Amygdala (tissue), 56 donors: ENCODE measurements at regions not wholly inside any gene's neighbourhood (a gene's known extent, or its start where the extent isn't known, plus 50 kb on each side); places are given as distances from the start of the nearest gene placed in this dataset.

Experiments used
- DNase-seq, 56 donors: peaks; one replicate each; lab custom pipeline; 2025; lab: John Stamatoyannopoulos, UW

DNA sequence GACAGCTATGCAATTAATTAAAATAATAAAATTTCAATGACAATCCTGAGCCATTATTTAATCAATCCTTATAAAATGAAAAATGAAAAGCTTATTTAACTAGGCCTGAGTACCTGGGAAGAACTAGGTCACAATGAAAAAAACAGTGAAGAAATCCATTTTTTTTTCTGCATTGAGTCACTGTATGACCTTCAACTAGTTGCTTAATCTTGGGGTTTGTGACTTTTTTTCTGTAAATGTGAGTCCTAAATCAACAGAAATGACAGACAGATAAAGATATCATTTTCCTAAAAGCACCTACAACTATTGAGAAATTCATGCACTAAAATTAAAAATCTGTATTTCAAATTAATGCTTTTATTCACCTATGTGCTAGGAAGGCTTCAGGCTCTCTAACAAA, 96.8 kb downstream of the TMEM26 start:
- DNase-seq, result no peak

DNA sequence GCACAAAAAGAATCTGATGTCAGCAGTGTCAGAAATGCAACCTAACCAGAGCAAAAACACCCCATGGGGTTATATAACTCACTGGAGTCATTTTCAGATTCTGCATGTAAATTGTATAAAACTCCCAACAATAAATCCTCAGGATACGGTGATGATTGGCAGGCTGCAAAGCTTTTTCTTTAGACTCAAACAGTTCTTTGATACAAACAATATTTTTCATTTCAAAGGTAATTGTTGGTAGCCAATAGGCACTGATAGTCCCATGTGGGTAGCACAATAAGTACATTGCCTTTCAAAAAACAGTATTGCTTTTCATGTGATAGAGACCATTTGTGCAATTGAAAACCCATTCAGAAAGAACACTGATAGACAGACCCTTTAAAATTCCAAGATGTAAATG, 98.0 kb downstream of the TMEM26 start:
- DNase-seq, result no peak

DNA sequence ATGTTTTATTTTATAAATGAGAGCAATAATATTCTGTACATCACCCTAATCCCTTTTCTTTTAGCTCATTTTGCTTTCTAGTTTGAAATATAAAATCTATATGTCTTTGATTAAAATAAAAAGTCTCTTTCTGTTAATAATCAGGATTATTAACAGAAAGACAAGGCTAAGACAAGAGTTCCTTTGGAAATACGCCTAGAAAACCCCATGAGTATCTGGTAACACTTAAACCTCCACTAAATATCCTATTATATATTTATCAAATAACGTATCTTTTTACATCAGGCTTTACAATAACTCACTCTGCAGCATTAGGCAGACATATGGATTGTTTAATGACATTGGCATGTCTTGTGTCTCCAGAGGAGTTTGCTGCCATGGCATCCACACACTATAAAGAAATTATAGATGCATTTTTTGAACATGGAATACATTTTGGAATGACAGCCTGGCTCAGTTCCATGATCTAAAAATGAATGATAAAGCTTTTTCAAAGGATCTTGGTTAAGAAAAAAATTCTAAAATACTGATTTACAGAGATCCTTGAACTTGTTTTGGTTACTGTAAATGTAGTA, 98.7 kb downstream of the TMEM26 start:
- no peak for DNase-seq

DNA sequence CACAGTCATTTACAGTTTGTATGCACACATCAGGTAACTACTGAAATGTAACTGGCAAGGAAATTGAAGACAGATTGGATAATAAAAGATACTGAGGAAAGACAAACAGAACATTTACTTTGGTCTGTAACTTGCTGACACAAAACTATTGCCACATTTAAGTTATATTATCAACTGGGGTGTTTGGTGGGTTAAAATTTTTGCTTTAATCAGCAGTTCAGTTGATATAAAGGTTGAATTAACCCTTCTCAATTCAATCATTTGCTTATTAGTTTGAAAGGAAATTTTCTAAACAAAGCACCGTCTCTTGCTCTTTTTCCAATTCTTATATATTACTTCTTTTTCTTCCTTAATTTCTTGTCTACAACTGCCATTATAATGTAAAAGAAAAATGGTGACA, 102.4 kb downstream of the TMEM26 start:
- DNase-seq, result no peak

DNA sequence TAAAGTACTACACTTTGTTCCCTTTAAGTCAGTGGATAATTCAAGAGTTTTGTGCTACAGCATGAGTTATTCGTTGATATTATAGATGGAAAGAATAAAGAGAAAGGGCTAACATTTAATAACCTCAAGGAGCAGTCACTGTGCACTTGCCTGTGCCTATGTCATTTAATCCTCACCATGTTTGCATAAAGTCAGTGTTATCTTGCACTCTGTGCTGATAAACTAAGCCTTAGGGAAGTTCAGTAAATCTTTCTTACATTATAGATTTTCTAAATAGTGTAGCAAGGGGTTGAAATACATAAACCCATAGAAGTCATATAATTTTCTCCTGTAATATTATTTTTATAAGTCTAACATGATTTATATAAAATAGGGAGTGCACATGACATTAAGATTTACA, 103.1 kb downstream of the TMEM26 start:
- DNase-seq, result no peak

DNA sequence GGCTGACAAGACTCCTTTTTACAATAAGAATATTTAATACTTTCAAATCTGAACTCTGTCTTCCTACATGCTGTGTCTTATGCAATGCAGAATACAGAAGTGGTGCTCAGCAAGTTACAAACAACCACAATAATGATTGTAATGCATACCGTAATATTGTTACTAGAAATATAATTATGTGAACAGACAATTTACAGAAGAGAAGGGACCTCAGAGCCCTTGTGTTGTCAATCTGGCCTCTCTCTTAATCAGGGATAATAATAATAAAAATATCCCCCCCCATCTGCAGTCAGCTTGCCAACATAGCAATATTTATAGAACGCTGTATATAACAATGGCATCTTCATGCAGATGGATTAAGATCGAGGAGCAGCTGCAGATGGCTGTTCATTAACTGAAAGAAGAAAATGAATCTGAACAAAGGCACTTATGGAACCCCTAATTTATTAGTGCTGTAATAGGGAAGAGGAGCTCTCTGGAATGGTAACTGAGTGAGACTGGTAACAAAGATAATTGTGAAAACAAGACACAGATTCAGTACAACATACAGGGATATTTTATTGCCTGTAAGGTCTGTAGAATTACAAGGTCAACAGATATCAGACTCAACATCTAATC, 106.3 kb downstream of the TMEM26 start:
- no peak for DNase-seq

DNA sequence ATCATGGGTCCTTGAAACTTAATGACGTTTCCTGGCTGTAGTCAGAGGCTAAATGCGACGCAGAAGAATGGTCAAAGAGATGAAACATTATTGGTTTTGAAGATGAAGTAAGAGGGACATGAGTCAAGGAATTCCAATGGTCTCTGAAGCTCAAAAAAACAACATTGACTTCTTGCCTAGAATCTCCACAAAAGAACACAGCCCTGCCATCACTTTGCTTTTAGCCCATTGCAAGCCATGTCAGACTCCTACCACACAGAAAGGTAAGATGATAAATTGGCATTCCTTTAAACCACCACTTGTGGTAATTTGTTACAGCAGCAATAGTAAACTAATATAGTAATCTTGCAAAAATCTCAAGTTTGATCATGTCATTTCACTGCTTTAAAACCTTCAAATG, 109.4 kb downstream of the TMEM26 start:
- no peak for DNase-seq

DNA sequence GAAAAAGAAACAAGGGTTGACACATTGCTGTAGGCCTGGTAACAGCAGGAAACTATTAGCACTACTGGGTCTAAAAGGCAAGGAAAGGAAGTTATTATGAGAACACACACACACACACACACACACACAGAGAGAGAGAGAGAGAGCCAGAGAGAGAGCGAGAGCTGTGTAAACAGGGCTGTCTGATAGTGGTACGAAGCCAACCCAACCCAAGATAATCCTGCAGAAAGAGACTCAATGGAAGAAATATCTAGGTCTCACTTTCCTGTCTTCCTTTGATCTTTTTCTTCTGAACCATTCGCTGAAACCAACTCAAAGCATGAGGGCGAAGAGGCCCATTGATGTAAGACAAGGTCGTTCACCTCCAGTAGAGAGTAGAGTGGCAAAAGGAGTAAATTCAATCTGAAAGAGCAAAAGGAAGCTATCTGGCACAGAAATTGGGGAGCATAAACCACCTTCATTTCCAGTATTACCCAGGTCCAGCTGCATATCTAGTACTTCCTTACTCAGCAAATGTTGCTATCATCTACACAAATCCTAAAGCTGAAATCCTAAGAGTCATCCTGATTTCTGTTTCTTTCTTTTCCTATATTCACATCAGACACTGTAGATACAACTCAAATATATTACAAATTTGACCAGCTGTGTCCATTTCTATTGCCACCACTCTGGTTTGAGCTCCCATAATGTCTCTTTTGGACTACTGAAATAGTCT, 110.2 kb downstream of the TMEM26 start:
- DNase-seq, result no peak

DNA sequence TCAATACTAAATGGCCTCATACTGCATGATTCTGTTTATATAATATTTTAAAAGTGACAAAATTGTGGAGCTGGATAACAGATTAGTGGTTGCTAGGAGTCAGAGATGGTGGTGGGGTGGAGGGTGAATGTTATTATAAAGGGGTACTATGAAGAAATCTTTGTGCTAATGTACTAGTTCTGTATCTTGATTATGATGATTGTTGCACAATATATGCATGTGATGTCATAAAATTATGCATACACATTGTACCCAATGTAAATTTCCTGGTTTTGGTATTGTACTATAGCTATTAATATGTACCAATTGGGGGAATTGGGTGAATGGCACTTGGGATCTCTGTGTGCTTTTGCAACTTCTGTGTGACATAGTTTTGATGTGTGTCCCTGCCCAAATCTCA, 112.2 kb downstream of the TMEM26 start:
- no peak for DNase-seq

DNA sequence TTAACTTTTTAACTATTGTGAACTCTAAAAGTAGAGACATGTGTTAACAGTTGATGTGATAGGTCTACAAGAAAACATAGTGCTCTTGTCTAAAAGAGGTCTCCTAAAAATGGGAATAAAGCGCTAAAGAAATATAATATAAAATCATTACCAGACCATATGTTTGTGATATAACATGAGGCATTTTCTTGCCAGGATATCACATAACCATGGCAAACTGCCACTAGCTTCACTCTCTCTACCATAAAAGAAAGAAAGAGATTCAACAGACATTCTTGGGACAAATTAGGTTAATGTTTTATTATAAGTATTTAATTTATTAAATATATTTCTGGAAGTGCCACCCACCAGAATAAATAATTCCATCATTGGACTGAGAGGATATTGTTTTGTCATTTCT, 115.0 kb downstream of the TMEM26 start:
- DNase-seq, result no peak

DNA sequence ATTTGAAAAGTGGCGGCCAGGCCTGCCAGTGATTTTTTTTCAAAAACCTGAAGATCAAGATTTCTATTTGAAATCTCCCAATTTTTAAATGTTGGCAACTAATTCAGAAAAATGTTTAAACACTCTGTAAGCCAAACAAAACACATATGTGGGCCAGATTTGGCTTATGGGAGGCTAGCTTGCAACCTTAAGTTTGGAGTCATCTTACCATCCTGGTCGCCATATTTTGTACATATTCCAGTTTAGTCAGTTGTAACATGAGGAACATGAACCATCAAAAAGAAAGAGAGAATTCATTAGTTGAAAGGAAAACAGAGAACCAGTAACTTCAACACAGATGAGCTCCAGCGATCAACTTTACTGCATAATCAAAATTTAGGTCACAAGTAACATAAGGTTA, 115.4 kb downstream of the TMEM26 start:
- DNase-seq, result no peak

DNA sequence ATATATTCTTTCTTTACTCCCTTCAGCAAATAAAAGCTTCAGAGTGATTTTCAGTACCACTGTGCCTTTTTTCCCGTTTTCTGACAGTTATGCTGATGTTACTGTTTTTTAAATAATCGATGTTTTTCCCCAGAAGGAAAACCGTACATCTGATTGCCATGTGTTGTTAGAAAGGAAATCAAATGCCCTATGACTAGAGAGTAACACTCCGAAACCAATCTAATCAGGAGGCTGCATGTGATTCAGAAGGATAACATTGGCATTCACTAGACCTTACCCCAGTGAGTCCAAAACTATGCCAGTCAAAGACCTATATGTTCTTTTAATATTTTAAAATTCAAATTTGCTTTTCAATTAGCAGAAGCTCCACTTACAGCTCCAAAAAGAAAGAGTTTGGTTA, 116.3 kb downstream of the TMEM26 start:
- DNase-seq, result no peak

DNA sequence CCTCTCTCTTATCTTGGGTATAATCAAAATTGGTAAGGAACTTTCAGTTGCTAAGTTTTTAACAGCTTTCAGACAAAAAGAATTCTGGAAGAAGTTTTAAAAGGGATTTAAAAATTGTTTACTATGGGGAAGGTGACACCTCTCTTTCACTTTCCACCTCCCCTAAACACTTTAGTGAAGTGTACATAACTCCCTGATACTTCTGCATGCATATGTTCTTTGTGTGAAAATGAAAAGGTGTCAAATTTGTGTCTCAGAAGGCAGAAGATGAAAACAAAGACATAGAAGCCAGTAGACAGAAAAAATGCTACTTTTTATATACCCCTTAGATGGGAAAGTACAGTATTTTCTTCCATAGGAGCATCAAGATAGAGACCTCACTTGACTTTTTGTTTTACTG, 117.8 kb downstream of the TMEM26 start:
- DNase-seq, result no peak

DNA sequence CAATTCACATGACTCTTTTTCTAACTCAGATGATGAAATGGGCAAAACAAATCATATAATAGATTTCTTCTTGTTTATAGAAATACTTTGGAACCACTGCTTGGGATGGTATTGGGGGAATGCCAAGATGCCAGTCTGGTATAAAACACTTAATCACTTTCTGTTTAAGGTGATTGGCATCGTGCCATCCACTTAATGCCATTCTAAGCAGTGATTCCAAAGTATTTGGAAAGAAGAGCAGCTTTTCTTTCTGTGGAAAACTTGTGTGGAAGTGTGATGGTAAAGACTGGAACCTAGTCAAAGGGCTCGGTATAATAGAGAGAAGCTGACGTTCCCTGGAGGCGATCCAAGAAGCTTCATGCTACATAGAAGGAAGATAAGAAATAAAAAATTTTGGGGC, 120.6 kb downstream of the TMEM26 start:
- DNase-seq, result peak in 1 of 56 donors; percentile 9

DNA sequence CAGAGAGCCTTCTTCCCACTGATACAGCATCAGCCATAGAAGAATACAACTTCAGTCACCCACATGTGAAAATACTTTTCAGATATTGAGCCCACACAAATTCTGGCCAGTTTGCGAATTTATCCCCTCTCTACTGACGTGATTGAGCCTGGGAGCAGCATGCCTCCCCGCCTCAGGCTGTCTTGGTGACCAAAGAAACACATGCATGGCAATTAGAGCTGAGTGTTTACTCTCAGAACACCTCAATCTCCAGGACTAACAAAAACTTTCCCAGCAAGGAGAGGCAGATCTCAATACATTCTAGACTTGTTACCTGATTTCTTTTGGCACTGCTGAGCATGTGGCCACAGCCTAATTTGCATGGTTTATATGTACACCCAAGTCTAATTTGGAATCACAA, 122.5 kb downstream of the TMEM26 start:
- no peak for DNase-seq

DNA sequence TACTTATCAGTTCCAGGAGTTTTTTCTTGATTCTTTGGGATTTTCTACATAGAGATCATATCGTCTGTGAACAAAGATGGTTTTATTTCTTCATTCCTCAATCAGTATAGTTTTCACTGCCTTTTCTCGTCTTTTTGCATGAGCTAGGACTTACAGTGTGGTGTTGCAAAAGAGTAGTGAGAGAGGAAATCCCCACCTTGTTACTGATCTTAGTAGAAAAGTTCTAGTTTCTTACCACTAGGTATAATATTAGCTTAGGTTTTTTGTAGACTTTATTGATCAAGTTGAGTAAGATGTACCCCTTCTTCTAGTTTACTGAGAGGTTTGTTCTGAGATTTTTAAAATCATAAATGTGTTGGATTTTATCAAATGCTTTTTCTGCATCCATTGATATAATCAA, 123.3 kb downstream of the TMEM26 start:
- DNase-seq, result no peak

DNA sequence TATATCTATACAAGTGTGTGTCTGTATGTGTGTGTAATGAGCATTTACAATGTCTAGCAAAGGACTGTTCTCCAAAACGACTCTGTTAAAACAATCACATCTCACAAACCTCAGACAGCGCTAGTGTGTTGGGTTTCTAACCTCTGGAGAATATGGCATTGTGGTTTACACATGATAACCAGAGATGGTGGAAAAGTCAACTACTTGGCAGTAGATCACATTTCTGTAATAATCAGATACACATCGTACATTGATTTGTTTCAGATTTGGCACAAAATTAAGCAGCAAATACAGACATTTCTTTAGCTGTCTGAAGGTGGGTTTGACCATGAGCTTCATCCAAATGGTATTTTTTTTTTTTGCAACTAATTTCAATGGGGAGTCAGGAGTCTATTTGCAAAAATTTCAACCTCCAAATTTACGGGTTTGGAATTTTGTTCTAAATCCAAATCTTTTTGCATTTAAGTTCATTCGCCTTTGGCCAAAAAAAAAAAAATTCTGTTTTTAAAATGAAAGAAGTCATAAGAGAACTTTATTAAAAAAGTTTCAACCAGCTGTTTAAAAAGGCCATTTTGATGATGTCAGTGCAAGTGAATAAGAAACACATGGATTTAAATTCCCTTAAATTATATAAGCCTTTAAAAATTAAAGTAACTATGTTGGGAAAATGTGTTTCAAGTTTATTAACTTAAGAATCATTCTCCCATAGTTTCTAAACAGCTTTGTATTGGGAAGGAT, 127.8 kb downstream of the TMEM26 start:
- no peak for DNase-seq

DNA sequence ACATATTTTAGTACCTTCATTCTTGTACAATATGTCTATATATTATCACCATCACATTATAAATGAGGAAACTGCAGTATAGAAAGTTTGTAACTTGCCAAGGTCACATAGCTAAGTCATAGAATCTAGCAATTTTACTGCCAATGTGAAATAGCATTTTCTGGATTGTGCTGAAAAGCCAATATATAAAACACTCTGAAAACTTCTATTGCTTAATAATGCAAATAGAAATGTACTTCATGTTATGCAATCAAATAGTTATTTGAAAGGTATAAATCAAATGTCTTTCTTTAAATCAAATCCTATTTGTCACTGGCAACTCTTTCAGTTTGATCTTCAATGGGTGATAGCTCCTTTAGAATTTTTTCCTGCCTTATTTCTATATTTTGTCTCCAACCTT, 129.5 kb downstream of the TMEM26 start:
- DNase-seq, result no peak

DNA sequence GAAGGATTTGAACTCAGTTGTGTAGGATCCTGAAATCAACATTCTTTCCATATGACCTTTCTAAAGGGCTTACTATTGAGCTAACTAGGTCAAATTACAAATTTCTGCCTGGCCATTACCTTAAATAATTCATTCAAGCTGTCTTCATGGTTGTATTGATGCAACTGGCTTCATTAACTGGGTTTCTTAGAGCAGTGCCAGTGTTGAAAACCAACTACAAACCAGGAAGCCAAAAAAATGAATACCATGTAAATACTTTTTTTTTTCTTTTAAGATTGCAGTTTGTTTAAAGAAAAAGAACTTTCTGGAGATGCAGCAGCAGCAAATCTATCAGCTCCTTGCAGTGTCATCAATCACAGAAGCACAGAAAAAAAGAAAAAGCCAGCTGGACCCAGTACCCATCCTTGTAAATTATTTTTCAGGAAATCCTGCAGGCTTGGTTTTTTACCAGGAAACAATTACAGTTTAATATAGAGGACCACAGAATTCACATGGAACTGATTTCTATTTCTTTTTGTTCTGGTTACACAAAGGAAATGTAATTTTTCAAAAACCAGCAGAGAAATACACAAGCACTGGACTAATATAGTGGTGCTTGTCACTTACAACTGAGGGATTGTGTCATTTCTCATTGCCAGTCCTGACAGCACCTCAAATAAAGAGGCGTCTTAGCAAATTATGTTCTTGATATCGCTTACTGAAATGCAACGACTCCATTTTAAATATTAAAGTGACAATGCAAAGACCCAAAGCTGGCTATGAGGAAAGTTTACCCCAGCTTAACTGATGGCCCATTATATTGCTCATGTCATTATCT, 131.9 kb downstream of the TMEM26 start:
- no peak for DNase-seq

DNA sequence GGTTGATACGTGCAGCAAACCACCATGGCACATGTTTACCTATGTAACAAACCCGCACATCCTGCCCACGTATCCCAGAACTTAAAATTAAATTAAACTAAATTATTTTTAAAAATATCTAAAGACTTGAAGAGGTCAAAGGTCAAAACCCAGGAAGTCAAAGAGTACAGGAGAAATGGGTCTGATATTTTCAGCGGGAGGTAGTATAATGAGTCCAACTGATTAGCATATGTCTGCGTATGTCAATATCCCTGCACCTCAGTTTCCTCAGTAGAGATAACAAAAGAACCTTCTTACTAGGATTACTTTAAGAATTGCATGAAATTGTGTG, 133.0 kb downstream of the TMEM26 start:
- no peak for DNase-seq
